HG03469 (cell line): ENCODE measurements at regions not wholly inside any gene's neighbourhood (a gene's known extent, or its start where the extent isn't known, plus 50 kb on each side); places are given as distances from the start of the nearest gene placed in this dataset.
"Not testable (repeated sequence)": the region's sequence is repeated elsewhere in the genome, so short reads cannot be mapped to it uniquely, and the experiment has no call there.

ENCODE experiments used
- ATAC-seq: cut with Tn5 transposase; IDR thresholded peaks from one replicate; pipeline ENCODE4 v1.9.1; 2021; ENCODE audit warnings: mild to moderate bottlenecking, moderate library complexity, moderate number of reproducible peaks; ENCODE audit not compliant: unreplicated experiment

DNA sequence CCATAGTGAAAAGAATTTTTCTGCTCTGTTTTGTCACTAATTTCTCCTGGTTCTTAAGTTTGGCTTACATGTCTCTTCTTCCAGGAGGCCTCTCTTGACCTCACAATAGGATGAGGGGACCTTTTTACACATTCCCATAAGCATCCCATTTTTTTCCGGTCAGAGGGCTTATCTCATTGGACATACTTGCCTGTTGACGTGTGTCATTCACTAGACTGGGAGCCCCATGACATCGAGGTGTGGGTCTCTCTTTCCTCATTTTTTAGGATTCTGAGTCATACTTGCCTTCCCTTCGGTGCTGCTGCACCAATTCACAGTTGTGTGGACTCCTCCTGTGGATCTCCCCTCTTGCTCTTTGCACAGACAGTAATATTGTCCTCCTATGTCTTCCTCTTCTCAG is 601.8 kb downstream of the GATA3 start:
- ATAC-seq: no peak

DNA sequence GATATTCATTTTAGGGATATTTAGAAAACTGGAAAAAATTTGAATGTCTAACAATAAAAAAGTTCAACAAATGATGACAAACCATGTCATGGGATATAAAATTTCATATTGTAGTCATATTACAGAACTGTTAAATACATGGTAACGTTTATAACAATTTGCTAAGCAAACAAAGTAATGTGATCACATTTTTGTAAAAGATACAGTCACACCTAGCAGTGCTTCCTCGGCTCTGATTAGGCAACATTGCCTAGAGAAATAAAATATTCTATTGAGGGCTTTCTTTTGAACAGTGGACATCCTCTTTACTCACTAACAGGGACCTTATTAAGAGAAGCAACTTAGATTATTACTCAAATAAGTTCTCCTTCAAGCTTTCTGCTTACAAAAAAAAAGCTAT is 605.5 kb downstream of the GATA3 start:
- no peak for ATAC-seq

DNA sequence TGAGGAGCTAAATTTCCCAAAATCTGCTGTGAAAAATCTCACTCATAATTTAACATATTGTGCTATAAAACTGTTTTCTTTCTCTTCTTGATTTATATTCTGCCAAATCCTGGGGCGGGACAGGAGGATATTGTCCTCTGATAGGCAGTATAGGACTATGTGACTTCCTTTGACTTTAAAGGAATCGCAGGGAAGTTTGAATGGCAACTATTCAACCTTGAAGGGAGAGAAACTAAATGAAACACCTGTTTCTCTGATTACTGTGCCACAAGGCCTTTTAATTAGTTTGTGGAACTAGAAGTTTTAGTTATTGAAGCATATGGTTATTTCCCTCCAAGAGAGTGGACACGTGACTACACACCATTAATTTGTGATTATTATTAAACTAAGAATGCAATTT is 607.4 kb downstream of the GATA3 start:
- no peak for ATAC-seq

DNA sequence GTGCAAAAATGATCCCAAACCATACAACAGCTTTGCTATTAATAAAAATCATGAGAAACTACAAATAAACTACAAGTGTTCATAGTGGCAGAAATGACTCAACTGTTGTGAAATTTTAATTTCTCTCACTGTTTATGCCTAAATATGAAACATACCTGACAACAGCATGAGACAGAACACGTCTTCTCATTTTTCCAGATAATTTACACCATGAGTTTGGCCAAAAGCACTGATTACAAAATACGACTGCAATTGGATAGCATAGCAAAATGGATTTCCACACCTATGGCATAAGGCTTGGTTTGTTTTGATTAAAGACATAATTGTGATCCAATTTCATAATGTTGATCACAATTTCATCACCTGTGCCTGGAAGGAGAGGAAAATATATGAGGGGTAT is 608.6 kb downstream of the GATA3 start:
- no peak for ATAC-seq

DNA sequence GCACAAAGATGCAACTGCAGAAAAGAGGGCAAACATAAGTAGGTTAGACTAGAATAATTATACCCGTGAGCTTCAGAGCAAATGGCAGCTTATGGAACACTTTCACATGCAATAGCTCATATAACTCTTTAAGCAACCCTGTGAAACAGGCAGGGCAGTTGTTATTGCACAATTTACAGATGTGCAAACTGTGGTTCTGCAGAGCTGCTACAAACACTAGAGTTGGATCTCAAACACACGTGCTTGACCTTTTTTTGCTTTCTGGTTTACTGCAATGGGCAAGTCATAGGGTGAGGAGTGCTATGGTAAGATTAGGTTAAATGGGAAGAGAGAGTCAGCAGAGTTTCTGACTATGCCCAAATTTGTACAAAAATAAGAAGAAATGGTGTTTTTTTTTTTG is 610.8 kb downstream of the GATA3 start:
- ATAC-seq: no peak

DNA sequence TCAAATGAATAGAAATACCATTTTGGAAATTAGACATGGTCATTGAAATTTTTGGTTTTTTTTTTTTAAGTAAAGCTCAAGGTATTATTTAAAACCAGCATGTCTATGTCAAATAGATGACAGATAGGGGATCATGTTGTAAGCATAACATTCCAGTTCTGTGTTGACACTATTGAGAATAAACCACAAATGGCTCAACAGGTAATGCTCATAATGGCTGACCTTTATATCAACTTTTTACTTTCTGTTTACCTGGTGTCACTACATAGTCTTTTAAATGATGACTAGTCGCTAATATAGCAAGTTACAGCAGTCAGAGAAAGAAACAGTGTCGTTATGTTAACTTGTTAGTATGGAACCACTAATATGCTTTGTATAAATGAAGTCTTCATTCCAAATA is 616.0 kb downstream of the GATA3 start:
- ATAC-seq: no peak

DNA sequence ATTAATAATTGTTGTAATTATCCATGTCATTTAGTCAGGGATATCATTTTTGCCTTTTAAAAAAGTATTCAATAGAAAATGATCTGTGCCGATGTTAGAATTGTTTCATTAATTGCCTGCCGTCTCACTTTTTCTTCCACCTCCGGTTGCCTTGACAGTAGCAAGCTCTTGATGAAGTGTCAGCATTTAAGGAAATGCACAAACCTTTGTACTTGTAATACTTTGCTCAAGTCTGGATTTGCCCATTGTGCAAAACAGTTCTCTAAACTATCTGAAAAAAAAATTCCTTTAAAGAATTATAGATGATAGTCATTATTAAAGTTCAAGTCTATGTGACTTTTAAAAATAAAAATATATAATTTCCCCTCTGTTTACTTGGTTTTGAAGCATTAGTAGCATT is 619.7 kb downstream of the GATA3 start:
- ATAC-seq: no peak

DNA sequence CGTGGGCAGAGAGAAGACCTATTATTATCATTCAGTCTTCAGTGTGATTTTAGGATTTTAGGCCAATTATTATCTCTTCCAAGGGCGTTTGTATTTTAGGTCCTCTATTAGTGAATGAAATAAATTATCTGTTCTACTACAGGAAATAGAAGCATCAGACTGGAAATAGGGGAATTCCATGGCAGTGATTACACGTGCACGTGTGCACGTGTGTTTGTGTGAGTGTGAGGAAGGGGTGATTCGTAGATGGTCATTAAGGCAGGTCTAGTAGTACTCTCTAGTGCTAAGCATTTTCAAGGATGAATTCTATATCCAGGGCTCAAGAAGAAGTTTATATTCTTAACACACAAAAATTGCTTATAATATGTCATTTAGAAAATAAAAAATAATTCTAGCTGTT is 623.2 kb downstream of the GATA3 start:
- no peak for ATAC-seq

DNA sequence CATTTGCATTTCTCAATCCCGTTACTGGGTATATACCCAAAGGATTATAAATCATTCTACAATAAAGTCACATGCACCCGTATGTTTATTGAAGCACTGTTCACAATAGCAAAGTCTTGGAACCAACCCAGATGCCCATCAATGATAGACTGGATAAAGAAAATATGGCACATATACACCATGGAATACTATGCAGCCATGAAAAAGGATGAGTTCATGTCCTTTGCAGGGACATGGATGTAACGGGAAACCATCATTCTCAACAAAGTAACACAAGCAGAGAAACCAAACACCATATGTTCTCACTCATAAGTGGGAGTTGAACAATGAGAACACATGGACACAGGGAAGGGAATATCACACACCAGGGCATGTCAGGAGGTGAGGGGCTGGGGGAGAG is 630.4 kb downstream of the GATA3 start:
- ATAC-seq: not testable (repeated sequence)

DNA sequence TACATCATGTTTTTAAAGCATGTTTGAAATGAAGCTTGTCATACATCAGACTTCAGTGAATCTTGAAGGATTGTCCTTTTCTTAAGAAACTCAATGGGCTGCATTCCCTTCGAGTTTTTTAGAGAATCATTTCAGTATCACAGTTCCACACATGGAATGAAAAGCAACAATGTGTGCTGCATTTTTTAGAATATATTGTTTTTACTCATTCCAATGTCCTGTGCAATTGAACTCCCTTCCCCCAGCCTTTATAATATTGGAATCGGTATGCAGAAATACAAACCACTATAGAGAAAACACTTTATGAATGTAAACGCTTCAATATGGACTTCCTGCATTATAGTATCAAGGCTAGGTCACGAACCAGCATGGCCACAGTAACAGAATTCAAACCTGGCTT is 634.4 kb downstream of the GATA3 start:
- no peak for ATAC-seq

DNA sequence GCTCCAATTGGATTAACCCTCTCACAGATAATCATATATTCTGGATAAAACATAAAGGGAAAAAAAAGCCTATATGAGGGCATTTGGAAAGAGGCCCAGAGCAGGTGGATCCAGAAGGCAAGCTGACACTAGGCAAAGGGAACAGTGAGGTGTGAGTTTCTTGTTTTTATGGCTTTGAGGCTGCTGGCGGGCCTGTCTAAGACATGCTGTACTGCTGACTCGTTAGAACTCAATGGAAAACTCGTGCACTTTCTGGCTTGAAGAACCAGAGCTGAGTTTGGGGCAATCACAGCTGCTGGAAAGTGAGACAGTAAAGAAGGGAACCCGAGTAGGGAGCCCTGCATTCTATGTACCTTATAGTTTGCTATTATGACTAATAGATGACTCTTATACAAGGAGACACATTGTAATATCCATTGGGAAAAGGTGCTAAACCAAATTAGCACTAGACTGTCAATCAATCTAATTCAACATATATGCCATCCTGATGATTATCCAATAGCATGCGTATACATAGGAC is 637.1 kb downstream of the GATA3 start:
- no peak for ATAC-seq

DNA sequence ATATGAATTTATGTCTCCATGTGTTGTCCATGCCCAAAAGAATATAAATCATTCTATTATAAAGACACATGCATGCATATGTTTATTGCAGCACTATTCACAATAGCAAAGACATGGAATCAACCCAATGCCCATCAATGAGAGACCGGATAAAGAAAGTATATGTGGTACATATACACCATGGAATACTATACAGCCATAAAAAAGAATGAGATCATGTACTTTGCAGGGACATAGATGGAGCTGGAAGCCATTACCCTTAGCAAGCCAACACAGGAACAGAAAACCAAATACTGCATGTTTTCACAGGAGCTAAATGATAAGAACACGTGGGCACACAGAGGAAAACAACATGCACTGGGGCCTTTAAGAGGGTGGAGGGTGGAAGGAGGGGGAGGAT is 639.1 kb downstream of the GATA3 start:
- not testable (repeated sequence) for ATAC-seq

DNA sequence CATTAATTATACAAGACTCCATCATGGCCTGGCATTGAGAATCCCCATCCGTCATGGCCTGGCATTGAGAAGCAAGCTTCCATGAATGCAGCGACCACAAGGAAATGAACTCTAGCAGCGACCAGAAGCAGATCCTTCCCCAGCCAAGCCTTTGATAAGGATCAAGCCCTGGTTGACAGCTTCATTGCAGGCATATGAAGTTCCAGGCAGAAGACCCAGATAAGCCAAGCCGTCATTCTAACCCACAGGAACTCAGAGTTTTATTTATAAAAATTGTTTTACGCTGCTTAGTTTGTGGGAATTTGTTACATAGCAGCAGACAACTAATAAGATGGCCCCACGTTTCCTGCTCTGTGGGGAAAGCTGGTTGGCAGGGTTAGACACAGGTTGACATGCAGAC is 642.3 kb downstream of the GATA3 start:
- no peak for ATAC-seq

DNA sequence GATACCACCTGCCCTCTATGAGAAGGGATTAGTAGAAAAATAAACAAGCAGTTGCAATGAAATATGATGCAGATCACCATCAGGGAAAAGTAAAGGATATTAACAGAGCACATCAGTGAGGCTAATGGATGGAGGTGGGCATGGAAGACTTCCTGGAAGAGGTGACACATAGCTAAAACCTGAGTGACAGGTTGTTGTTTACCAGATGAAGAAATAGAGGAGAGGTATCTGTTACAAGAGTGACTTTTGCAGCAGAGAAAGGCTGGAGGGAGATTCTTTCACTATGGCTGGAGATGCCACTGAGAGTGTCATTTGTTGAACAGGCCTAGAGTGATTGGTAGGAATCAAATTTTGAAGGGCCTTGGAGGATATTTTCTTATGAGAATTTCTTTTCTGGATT is 646.2 kb downstream of the GATA3 start:
- no peak for ATAC-seq

DNA sequence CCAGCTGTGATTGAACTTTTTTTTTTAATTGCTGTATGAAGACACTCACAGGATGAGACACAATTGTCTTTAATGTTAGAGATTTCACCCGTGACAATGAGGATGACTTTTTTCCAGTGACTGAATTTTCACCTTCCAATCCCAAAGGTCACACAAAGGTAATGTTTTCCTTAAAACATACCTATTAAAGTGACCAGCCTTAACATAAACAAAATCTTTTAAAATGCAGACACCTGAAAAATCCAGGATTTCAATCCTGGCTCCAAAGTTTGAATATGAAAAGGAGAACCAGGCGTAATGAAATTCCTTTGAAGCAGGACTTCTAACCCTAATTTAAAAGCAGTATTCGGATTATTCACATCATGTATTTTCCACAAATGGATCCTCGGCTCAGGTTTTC is 647.7 kb downstream of the GATA3 start:
- no peak for ATAC-seq

DNA sequence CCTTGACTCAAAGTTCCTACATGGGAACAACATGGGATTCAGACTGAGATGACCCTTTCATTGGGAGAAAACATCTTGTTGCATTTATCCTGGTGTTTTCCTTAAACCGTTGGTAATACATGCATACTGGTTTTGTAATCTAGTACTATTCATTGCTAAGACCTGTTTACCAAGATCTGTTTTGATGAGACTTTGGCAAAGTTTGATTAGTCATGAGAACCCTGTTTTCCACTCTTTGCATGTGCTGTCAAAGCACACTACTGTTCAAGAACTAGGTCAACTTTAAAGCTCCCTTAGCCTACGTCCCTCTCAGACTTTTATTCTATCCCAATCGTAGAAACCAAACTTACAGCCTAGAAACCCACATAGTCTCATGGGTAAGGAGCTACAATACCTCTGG is 650.9 kb downstream of the GATA3 start:
- ATAC-seq: no peak

DNA sequence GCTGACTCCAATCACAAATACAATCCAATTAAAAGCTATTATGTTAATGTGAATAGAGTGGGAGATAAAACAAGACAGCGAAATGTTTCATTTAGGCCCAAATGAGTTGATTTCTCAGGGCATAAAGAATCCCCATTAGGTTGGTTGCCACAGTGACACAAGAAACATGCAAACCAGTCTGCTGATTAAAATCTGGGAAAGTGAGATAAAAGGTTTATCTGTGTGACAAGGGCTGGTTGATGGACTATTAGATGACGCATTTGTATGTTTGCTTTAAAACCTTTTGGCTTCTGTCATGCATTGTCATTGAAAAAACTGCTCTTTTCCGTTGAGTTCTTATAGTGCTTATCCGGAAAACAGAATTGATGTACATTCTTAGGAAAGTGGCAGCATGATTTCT is 658.2 kb downstream of the GATA3 start:
- no peak for ATAC-seq

DNA sequence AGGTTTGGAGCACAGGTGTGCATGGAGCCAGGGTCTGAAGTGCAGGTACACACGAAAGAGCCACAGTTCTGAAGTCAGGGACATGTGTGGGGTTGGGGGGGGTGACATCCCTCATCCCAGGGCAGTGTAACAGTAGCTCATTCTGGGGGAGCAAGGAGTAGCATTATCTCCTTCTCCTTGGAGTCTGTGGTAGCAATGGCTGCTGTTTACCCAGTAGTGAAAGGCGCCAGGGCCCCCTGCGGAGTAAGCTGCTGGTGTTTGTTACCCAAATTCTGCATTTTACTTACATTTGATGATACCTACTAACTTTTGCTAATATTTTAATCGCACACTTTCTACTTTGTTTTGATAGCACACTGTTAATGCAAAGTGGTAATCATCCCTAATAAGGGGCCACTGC is 665.5 kb downstream of the GATA3 start:
- no peak for ATAC-seq

DNA sequence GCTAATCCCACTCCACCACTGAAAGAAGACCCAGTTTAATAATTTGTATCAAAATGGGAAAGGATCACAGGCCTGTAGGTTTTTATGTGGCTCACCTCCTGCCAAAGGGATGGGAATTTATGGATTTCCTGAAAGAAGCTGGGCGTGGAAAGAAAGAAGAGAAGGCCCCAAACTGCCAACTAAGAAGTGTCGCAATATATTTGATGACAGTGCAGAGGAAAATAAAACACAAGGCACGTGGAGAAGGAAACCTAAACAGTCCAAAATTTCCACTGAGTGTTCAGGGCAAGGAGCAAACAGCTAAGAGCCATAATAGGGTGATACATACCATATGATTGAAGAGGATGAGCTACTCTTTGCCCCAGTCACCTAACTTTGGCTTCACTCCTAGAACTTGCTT is 667.2 kb downstream of the GATA3 start:
- ATAC-seq: no peak

DNA sequence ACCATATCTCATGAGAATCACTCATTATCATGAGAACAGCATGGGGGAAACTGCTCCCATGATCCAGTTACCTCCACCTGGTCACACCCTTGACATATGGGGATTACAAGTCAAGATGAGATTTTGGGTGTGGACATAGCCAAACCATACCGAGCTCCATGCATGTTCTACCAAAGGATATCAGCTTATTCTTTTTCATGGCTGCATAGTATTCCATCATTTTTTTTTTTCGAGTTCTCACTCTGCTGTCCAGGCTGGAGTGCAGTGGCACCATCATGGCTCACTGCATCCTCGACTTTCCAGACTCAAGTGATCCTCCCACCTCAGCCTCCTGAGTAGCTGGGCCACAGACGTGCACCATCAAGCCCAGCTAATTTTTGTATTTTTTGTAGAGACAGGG is 668.3 kb downstream of the GATA3 start:
- no peak for ATAC-seq

DNA sequence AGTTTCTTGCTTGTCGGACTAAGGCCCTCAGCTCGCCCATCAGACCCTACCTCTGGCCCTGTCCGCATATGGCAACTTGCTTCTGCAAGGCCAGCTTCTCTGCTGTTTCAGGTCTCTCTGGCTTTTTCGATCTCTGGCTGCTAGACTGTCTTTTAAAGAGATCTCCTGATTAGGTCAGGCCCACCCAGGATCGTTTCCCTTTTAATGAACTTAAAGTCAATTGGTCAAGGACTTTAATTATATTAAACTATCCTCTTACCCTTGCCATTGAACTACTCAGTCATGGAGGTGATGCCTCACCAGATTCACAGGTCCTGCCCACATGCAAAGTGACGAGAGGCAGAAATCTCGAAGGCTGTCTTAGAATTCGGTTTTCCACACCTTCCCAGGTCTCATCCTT is 670.9 kb downstream of the GATA3 start:
- ATAC-seq: no peak

DNA sequence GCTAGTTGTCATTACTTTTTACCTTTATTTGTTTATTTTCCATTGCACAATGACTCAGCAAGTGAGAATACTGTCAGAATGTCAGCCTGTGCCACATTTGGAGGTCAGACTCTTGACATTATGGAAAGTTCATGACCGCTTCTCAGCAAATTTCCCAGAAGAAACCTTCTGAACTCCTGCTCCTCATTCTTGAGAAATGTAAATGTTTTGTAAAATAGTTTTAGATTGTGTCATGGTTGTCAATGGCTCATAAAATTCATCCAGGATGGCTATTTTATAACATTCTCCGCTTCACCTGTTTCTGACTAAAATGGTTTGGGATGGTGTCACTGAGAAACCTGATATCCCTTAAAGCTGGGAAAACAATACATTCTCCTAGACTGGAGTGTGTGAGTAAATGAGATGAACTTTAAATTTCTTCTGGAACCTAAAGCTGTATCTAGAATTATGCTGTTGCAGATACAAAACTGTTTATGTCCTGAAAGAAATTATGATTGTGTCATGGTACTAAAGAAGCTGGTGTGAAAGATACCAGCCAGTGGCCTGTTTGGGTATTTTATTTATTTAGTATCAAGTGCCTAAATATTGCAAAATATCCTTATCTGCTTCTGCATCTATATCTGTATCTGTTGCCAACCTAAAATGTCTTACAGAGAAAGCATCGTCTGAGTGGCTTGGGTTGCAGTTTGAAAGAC is 671.7 kb downstream of the GATA3 start:
- no peak for ATAC-seq

DNA sequence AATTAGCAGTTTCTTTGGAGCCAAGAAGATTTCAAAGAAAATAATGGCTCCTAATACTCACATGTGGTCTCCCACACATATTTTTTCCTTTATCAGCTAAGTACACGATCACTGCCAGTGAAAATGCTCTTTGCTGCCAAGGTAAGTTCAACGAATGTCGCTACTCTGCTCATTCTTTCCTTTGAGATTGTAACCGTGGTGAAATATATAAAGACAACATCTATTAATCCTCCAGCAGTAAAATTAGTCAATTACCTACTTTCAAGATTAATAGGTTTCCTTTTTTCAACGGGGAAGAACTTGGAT is 672.2 kb downstream of the GATA3 start:
- no peak for ATAC-seq
